ENCODE measurements at regions not wholly inside any gene's neighbourhood (a gene's known extent, or its start where the extent isn't known, plus 50 kb on each side); places are given as distances from the start of the nearest gene placed in this dataset.
A peak's percentile ranks its signal among the peaks of the same experiment; 100 is the strongest.

GRCh38 chr5:73337586-73338255 lies 110.9 kb downstream of the FOXD1 start:
- DNase-seq = no peak

- DNase-seq = no peak
Measured at GRCh38 chr5:73336366-73336765, 112.2 kb downstream of the FOXD1 start.

- DNase-seq = no peak
Measured at GRCh38 chr5:73333944-73334703, 114.5 kb downstream of the FOXD1 start.

- no peak for DNase-seq
Measured at GRCh38 chr5:73330613-73331012, 118.0 kb downstream of the FOXD1 start.

- no peak for DNase-seq
Measured at GRCh38 chr5:73328640-73329039, 119.9 kb downstream of the FOXD1 start.

- DNase-seq = no peak
Measured at GRCh38 chr5:73327908-73328455, 120.6 kb downstream of the FOXD1 start.

- DNase-seq = no peak
Measured at GRCh38 chr5:73325546-73325945, 123.0 kb downstream of the FOXD1 start.

- DNase-seq = no peak
Measured at GRCh38 chr5:73323466-73323865, 125.1 kb downstream of the FOXD1 start.

GRCh38 chr5:73322437-73323076 lies 126.0 kb downstream of the FOXD1 start:
- DNase-seq = no peak

- no peak for DNase-seq
Measured at GRCh38 chr5:73321757-73322436, 126.7 kb downstream of the FOXD1 start.

- DNase-seq = peak; percentile 10
Measured at GRCh38 chr5:73319036-73319435, 129.5 kb downstream of the FOXD1 start.

GRCh38 chr5:73318308-73318719 lies 130.3 kb downstream of the FOXD1 start:
- peak; percentile 68 for DNase-seq

- peak; percentile 41 for DNase-seq
Measured at GRCh38 chr5:73317523-73317922, 131.1 kb downstream of the FOXD1 start.

- DNase-seq = no peak
Measured at GRCh38 chr5:73314395-73315257, 134.0 kb downstream of the FOXD1 start.

- no peak for DNase-seq
Measured at GRCh38 chr5:73312872-73313510, 135.6 kb downstream of the FOXD1 start.

GRCh38 chr5:73312146-73312871 lies 136.3 kb downstream of the FOXD1 start:
- DNase-seq = peak; percentile 73

- peak; percentile 99 for DNase-seq
Measured at GRCh38 chr5:73311291-73312110, 137.1 kb downstream of the FOXD1 start.

- peak; percentile 81 for DNase-seq
Measured at GRCh38 chr5:73307645-73308355, 134.8 kb downstream of the TMEM174 start.

GRCh38 chr5:73306741-73307275 lies 133.8 kb downstream of the TMEM174 start:
- DNase-seq = no peak
